Ramos (cell line): ENCODE measurements at regions not wholly inside any gene's neighbourhood (a gene's known extent, or its start where the extent isn't known, plus 50 kb on each side); places are given as distances from the start of the nearest gene placed in this dataset.
"Not testable (repeated sequence)": the region's sequence is repeated elsewhere in the genome, so short reads cannot be mapped to it uniquely, and the experiment has no call there.

Experiments used
- in situ Hi-C: fragments of 300-500 bp; cut with MboI; formaldehyde crosslinking; loops from one replicate; pipeline ENCODE4 v1.14.3; 2022; ENCODE audit warnings: low sequenced_read_pairs; ENCODE audit not compliant: unreplicated experiment

DNA sequence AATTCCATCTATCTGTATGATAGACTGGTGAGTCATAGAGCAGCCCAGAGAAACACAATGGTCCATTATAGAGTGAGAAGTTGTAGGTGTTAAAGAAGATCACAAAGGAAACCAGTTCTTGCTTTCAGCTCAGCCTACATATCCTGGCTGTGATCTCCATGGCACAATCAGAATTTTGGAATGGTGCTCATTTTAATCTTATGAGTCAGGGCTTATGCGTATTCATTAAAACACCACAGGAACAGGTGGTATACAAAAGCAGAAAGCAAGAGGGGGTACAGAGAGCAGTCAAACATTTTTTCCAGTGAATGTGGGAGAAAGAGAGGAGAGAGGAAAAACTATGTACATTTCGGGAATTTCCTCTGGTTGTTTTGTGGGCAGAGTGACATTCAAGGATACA, 126.9 kb downstream of the MFAP3L start:
- in situ Hi-C loops = no loop called here

DNA sequence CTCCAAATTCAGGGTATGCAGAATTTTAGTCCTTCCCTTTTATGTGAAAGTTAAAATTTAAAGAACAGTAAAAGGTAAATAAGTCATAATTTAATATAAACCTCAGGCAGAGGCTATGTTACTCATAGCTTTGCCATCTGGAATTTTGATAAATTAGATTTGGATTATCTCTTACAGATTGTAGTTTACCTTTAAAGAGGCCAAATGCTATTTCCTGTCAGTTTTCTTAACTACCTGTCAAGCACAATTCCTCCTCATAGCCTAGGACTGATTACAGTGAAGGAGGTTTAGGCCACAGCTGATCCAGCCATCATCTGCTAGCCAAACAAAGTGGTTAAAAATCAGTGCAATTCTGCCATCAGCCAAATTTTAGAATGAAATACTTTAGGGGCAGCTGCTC, 128.1 kb downstream of the MFAP3L start:
- in situ Hi-C loops = no loop called here

DNA sequence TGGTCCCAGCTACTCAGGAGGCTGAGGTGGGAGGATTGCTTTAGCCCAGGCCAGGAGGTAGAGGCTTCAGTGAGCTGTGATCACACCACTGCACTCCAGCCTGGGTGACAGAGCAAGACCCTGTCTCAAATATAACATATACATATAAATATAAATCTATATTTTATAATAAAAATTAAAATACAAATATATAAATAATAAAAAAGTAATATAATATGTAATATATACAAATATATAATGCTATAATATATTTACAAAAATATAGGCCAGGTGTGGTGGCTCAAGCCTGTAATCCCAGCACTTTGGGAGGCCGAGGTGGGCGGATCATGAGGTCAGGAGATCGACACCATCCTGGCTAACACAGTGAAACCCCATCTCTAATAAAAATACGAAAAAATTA, 131.4 kb downstream of the MFAP3L start:
- in situ Hi-C loops = not testable (repeated sequence)

GRCh38 chr4:169885893-169886292, 128.1 kb upstream of the HPF1 start:
- in situ Hi-C loops = no loop called here

GRCh38 chr4:169881769-169882168, 124.0 kb upstream of the HPF1 start:
- in situ Hi-C loops = no loop called here

- in situ Hi-C loops = no loop called here
These were observed 112.8 kb upstream of the HPF1 start for GRCh38 chr4:169870507-169870906.

- in situ Hi-C loops = no loop called here
These were observed 111.7 kb upstream of the HPF1 start for GRCh38 chr4:169869490-169869889.

GRCh38 chr4:169861593-169861992, 103.8 kb upstream of the HPF1 start:
- in situ Hi-C loops = no loop called here

GRCh38 chr4:169859366-169860216, 101.8 kb upstream of the HPF1 start:
- in situ Hi-C loops = no loop called here

- in situ Hi-C loops = no loop called here
These were observed 96.3 kb upstream of the HPF1 start for GRCh38 chr4:169854090-169854489.

- in situ Hi-C loops = no loop called here
These were observed 94.7 kb upstream of the HPF1 start for GRCh38 chr4:169852481-169852880.

GRCh38 chr4:169851750-169852149, 94.0 kb upstream of the HPF1 start:
- in situ Hi-C loops = no loop called here

DNA sequence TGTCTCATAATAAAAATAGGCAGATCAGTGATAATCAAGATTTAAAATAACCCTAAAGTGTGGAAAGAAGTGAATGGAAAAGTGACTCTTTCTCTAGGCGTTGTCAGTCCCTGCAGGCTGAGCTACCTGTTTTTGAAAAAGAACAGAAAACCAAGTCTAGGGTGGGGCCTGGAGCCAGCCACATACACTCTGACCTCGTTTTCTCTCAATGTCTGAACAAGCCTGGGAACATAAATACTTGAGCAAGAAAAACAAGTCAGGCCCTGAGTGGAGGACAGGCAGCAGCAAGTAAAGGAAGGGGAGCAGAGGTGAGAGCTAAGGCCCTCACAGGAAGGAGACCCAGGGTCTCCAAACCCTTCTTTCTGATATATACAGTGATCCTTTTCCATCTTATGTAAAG, 91.7 kb upstream of the HPF1 start:
- in situ Hi-C loops = no loop called here

GRCh38 chr4:169848018-169848417, 90.3 kb upstream of the HPF1 start:
- in situ Hi-C loops = no loop called here

GRCh38 chr4:169847171-169847570, 89.4 kb upstream of the HPF1 start:
- in situ Hi-C loops = no loop called here

GRCh38 chr4:169846396-169846795, 88.7 kb upstream of the HPF1 start:
- in situ Hi-C loops = no loop called here

- in situ Hi-C loops = no loop called here
These were observed 84.0 kb upstream of the HPF1 start for GRCh38 chr4:169841776-169842175.

DNA sequence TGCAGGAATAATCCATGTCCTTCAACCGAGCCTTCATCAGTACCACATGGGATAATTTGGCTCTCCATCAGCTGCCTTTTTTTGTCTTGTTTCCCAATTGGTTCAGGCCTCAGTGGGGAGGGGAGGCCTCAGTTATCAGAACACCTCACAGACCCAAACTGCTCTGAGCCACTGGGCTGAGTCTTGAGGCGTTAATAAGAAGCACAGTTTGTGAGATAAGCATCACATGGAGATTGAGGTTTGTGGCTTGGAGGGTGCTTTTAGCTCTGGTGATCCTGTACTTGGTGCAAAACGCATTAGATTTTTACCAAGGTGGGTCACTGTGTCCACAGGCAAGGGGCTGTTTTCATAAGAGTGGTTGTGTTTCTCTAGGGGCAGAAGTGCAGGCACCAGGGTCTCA, 82.8 kb upstream of the HPF1 start:
- in situ Hi-C loops = no loop called here

GRCh38 chr4:169828329-169828728, 70.6 kb upstream of the HPF1 start:
- in situ Hi-C loops = not testable (repeated sequence)

- in situ Hi-C loops = no loop called here
These were observed 69.0 kb upstream of the HPF1 start for GRCh38 chr4:169826634-169827187.

DNA sequence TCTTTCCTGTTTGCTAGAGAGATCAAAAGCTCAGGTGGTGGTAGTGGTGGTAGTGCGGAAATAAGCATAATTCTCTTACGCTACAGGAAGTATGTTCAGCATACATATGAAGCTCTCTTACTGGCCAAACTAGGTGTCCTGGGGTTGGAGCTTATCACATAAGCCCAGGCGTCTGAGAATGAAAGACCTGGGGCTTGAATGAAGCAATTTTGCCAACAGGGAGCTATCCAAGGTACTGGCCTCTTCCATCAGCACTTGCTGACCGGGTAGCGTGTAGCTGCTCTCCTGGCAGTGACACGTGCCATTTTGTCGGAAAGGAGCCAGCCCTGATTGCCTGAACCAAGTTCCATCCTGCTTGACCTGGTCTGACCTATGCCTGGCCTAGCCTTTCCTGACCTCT, 65.9 kb upstream of the HPF1 start:
- in situ Hi-C loops = no loop called here

- in situ Hi-C loops = no loop called here
These were observed 63.7 kb upstream of the HPF1 start for GRCh38 chr4:169821402-169821801.
